ENCODE measurements at regions not wholly inside any gene's neighbourhood (a gene's known extent, or its start where the extent isn't known, plus 50 kb on each side); places are given as distances from the start of the nearest gene placed in this dataset.

DNA sequence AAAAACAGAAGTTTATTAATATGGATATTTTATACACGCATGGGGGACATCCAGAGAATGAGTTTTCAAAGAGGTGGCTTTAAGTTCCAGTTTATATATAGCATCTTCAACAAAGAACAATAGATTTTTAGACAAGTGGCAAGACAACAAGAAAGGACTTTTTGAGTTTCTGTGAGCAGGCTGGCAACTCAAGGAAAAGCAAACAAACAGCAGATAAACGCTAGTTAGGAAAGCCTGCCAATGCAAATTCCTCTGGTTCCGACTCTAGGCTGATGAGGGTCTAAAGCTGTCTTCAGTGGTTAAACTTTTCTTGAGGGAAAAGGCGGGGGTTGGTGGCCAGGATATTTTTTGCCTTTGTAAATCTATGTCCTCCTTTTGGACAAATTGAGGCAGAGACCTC is 78.4 kb upstream of the EEA1 start:
- Histone ChIP-seq H3K27ac (ENCODE audit: low read depth, low read length) (no peak overlapping the region), H4K20me1 (ENCODE audit: insufficient read depth) (no peaks in the 10 kb centered on the region), H3K79me2 (ENCODE audit: insufficient read depth, low read length) (no peaks in the 10 kb centered on the region), H3K4me2 (ENCODE audit: low read length) (no peak overlapping the region), H3K27me3 (ENCODE audit: insufficient read depth, low read length) (no peaks in the 10 kb centered on the region), H3K9me2 (ENCODE audit: insufficient read depth) (no peaks in the 10 kb centered on the region), H3K4me1 (ENCODE audit: control insufficient read depth in 1 of 2, insufficient read depth in 2 of 2, low read length in 2 of 2) (peaks cover 4 to 9% of the 10 kb centered on the region in 2 experiments; a peak in 3 of 4 replicates), H3K4me3 (replicated peaks in 1 of 2; ENCODE audit: low read depth in 1 of 2, low read length in 2 of 2) (no peak overlapping the region), H3K36me3 (ENCODE audit: control insufficient read depth in 1 of 2, insufficient read depth in 2 of 2, low read length in 2 of 2) (no peaks in the 10 kb centered on the region), H3K9ac (ENCODE audit: low read length) (no peak overlapping the region), H2AFZ (ENCODE audit: low read depth, low read length, poor library complexity, severe bottlenecking) (no peak overlapping the region), H3K9me3 (ENCODE audit: control insufficient read depth in 1 of 2, insufficient read depth in 1 of 2, low read depth in 1 of 2, low read length in 2 of 2) (no peaks in the 10 kb centered on the region)
- ATAC-seq (no peak), DNase-seq (ENCODE audit: low read depth, low spot score) (no peak)
- CTCF ChIA-PET: no interaction called here
- BruUV-seq (replicated peaks): no TSS peak
- POLR2A ChIA-PET: no interaction called here
- TF ChIP-seq, protein P1, sequence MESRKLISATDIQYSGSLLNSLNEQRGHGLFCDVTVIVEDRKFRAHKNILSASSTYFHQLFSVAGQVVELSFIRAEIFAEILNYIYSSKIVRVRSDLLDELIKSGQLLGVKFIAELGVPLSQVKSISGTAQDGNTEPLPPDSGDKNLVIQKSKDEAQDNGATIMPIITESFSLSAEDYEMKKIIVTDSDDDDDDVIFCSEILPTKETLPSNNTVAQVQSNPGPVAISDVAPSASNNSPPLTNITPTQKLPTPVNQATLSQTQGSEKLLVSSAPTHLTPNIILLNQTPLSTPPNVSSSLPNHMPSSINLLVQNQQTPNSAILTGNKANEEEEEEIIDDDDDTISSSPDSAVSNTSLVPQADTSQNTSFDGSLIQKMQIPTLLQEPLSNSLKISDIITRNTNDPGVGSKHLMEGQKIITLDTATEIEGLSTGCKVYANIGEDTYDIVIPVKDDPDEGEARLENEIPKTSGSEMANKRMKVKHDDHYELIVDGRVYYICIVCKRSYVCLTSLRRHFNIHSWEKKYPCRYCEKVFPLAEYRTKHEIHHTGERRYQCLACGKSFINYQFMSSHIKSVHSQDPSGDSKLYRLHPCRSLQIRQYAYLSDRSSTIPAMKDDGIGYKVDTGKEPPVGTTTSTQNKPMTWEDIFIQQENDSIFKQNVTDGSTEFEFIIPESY (IDR thresholded peaks at IDR 0.05; ENCODE audit: extremely low read depth, insufficient replicate concordance, low read length): no peak
- TF ChIP-seq SP1 (IDR thresholded peaks at IDR 0.05; ENCODE audit: low read depth) (no peak), FOSL1 (IDR thresholded peaks at IDR 0.05; ENCODE audit: low read depth) (no peak), YY1 (IDR thresholded peaks at IDR 0.05; ENCODE audit: extremely low read depth, insufficient replicate concordance, low read depth, low read length) (no peak), EGR1 (IDR thresholded peaks at IDR 0.05; ENCODE audit: low read depth) (no peak)
- TF ChIP-seq, protein P2, sequence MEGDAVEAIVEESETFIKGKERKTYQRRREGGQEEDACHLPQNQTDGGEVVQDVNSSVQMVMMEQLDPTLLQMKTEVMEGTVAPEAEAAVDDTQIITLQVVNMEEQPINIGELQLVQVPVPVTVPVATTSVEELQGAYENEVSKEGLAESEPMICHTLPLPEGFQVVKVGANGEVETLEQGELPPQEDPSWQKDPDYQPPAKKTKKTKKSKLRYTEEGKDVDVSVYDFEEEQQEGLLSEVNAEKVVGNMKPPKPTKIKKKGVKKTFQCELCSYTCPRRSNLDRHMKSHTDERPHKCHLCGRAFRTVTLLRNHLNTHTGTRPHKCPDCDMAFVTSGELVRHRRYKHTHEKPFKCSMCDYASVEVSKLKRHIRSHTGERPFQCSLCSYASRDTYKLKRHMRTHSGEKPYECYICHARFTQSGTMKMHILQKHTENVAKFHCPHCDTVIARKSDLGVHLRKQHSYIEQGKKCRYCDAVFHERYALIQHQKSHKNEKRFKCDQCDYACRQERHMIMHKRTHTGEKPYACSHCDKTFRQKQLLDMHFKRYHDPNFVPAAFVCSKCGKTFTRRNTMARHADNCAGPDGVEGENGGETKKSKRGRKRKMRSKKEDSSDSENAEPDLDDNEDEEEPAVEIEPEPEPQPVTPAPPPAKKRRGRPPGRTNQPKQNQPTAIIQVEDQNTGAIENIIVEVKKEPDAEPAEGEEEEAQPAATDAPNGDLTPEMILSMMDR (IDR thresholded peaks at IDR 0.05 in 2 of 3, conservative IDR thresholded peaks at IDR 0.05 in 1 of 3; ENCODE audit: borderline replicate concordance in 1 of 3, insufficient read depth in 1 of 3, low read depth in 2 of 3, low read length in 2 of 3): no peak
- RAD21 ChIA-PET (ENCODE audit: low non-redundant PET in 1 of 2, low total read pairs in 2 of 2, uncharacterized antibody in 2 of 2, unreplicated experiment in 2 of 2): no interaction called here
- intact Hi-C loops (cut with micrococcal nuclease): loop anchor here (5.0 kb wide), 1 partner anchor 285 kb away; no protein-coding TSS in a partner anchor
